DLD1 (cell line): ENCODE measurements at regions not wholly inside any gene's neighbourhood (a gene's known extent, or its start where the extent isn't known, plus 50 kb on each side); places are given as distances from the start of the nearest gene placed in this dataset.
"Not testable (repeated sequence)": the region's sequence is repeated elsewhere in the genome, so short reads cannot be mapped to it uniquely, and the experiment has no call there.

Experiments used
- in situ Hi-C: cut with HindIII; loops from 2 replicates; pipeline ENCODE4 v1.10.0; 2017; ENCODE audit warnings: low sequenced_read_pairs

GRCh38 chr2:58325296-58325895, 84.3 kb upstream of the FANCL start:
- in situ Hi-C loops = not testable (repeated sequence)

GRCh38 chr2:58319481-58319880, 78.4 kb upstream of the FANCL start:
- in situ Hi-C loops = no loop called here

- in situ Hi-C loops = not testable (repeated sequence)
Measured at GRCh38 chr2:58318949-58319348, 77.8 kb upstream of the FANCL start.

- in situ Hi-C loops = no loop called here
Measured at GRCh38 chr2:58313926-58314325, 72.8 kb upstream of the FANCL start.

GRCh38 chr2:58308435-58308834, 67.3 kb upstream of the FANCL start:
- in situ Hi-C loops = no loop called here

- in situ Hi-C loops = no loop called here
Measured at GRCh38 chr2:58304843-58305242, 63.7 kb upstream of the FANCL start.

- in situ Hi-C loops = no loop called here
Measured at GRCh38 chr2:58299123-58299522, 58.0 kb upstream of the FANCL start.

- in situ Hi-C loops = no loop called here
Measured at GRCh38 chr2:58293056-58293455, 51.9 kb upstream of the FANCL start.

- in situ Hi-C loops = no loop called here
Measured at GRCh38 chr2:58291726-58292438, 50.8 kb upstream of the FANCL start.
